ENCODE measurements at regions not wholly inside any gene's neighbourhood (a gene's known extent, or its start where the extent isn't known, plus 50 kb on each side); places are given as distances from the start of the nearest gene placed in this dataset.

GRCh38 chr3:1693145-1693544 is 405.5 kb upstream of the CNTN4 start:
- no peak overlapping the region for H3K4me3 Mint-ChIP-seq (ENCODE audit: low read depth)
- H3K36me3 Mint-ChIP-seq (ENCODE audit: insufficient read depth) = no peaks in the 10 kb centered on the region
- no peak for TF ChIP-seq CTCF (IDR thresholded peaks at IDR 0.05; ENCODE audit: unreplicated experiment)
- no peak for DNase-seq (ENCODE audit: low spot score, unreplicated experiment)
- no peak overlapping the region for H3K27ac Mint-ChIP-seq
- H3K9me3 Mint-ChIP-seq (ENCODE audit: low read depth) = peaks cover 8% of the 10 kb centered on the region
- H3K4me1 Mint-ChIP-seq (ENCODE audit: low read depth) = no peaks in the 10 kb centered on the region
- no peaks in the 10 kb centered on the region for H3K27me3 Mint-ChIP-seq

GRCh38 chr3:1696669-1697275 is 401.9 kb upstream of the CNTN4 start:
- Mint-ChIP-seq H3K4me3 (ENCODE audit: low read depth) (no peak overlapping the region), H3K27ac (no peak overlapping the region), H3K4me1 (ENCODE audit: low read depth) (no peaks in the 10 kb centered on the region), H3K9me3 (ENCODE audit: low read depth) (peaks cover 4% of the 10 kb centered on the region), H3K27me3 (no peaks in the 10 kb centered on the region), H3K36me3 (ENCODE audit: insufficient read depth) (no peaks in the 10 kb centered on the region)
- DNase-seq (ENCODE audit: low spot score, unreplicated experiment) = no peak
- no peak for TF ChIP-seq CTCF (IDR thresholded peaks at IDR 0.05; ENCODE audit: unreplicated experiment)

- H3K4me3 Mint-ChIP-seq (ENCODE audit: low read depth) = no peak overlapping the region
- no peak for TF ChIP-seq CTCF (IDR thresholded peaks at IDR 0.05; ENCODE audit: unreplicated experiment)
Observed at GRCh38 chr3:1699361-1699920, 399.2 kb upstream of the CNTN4 start.

GRCh38 chr3:1700650-1701049 is 398.0 kb upstream of the CNTN4 start:
- H3K4me3 Mint-ChIP-seq (ENCODE audit: low read depth) = no peak overlapping the region
- TF ChIP-seq CTCF (IDR thresholded peaks at IDR 0.05; ENCODE audit: unreplicated experiment) = no peak
- no peak for DNase-seq (ENCODE audit: low spot score, unreplicated experiment)
- H3K27ac Mint-ChIP-seq = no peak overlapping the region
- H3K27me3 Mint-ChIP-seq = no peaks in the 10 kb centered on the region
- H3K4me1 Mint-ChIP-seq (ENCODE audit: low read depth) = no peaks in the 10 kb centered on the region
- H3K9me3 Mint-ChIP-seq (ENCODE audit: low read depth) = no peaks in the 10 kb centered on the region
- no peaks in the 10 kb centered on the region for H3K36me3 Mint-ChIP-seq (ENCODE audit: insufficient read depth)

More at GRCh38 chr3:1699361-1699920, 399.2 kb upstream of the CNTN4 start:
- DNase-seq (ENCODE audit: low spot score, unreplicated experiment) = no peak
- Mint-ChIP-seq H3K9me3 (ENCODE audit: low read depth) (no peaks in the 10 kb centered on the region), H3K27me3 (no peaks in the 10 kb centered on the region), H3K36me3 (ENCODE audit: insufficient read depth) (no peaks in the 10 kb centered on the region), H3K27ac (no peak overlapping the region), H3K4me1 (ENCODE audit: low read depth) (no peaks in the 10 kb centered on the region)

GRCh38 chr3:1703169-1703568 is 395.5 kb upstream of the CNTN4 start:
- Mint-ChIP-seq H3K4me1 (ENCODE audit: low read depth) (no peaks in the 10 kb centered on the region), H3K36me3 (ENCODE audit: insufficient read depth) (no peaks in the 10 kb centered on the region), H3K9me3 (ENCODE audit: low read depth) (peaks cover 7% of the 10 kb centered on the region), H3K27ac (no peak overlapping the region), H3K27me3 (no peaks in the 10 kb centered on the region), H3K4me3 (ENCODE audit: low read depth) (no peak overlapping the region)
- no peak for DNase-seq (ENCODE audit: low spot score, unreplicated experiment)
- TF ChIP-seq CTCF (IDR thresholded peaks at IDR 0.05; ENCODE audit: unreplicated experiment) = no peak

All from progenitor cell of endocrine pancreas (in vitro differentiated cells).